HepG2 (cell line): ENCODE measurements at regions not wholly inside any gene's neighbourhood (a gene's known extent, or its start where the extent isn't known, plus 50 kb on each side); places are given as distances from the start of the nearest gene placed in this dataset.

ENCODE experiments used
- ATAC-seq: fragments of 200-7000 bp; cut with Tn5 transposase; 3 replicates; pipeline ENCODE4 v1.9.1; 2020; ENCODE audit warnings: mild to moderate bottlenecking, moderate library complexity
- BruUV-seq: library from RNA; stranded (reverse); fragments of 400-500 nt; replicated peaks from 2 replicates; lab custom pipeline; 2021; lab: Mats Ljungman, UMichigan
- CTCF ChIA-PET: fragments of 300-600 bp; formaldehyde crosslinking; extraction: SDS; loops from one replicate; lab custom pipeline; 2021; ENCODE audit warnings: low total read pairs, inconsistent platforms, low intra/inter-chr PET ratio; lab: Yijun Ruan, JAX
- POLR2A ChIA-PET: fragments of 350-600 bp; sonication (Branson Sonifier 250); formaldehyde crosslinking; loops from one replicate; lab custom pipeline; 2020; ENCODE audit warnings: antibody characterized with exemption, inconsistent platforms; lab: Yijun Ruan, JAX
- DNase-seq: peaks from one replicate; pipeline ENCODE4 v3.0.0-alpha.2; 2015; ENCODE audit warnings: low spot score
- FAIRE-seq: peaks from 3 replicates; lab custom pipeline; 2011; peaks lifted over from hg19 to GRCh38; lab: Jason Lieb, UNC
- H2AFZ ChIP-seq: one replicate; pipeline ENCODE4 v1.6.1; 2011; ENCODE audit warnings: low read length, inconsistent platforms
- H3K27ac ChIP-seq: fragments of 300-600 bp; 3 replicates; pipeline ENCODE4 v1.8.0; 2011; ENCODE audit warnings: mixed run types, mild to moderate bottlenecking, mixed read lengths, low read length, inconsistent platforms; ENCODE audit not compliant: insufficient read depth; ENCODE audit errors: extremely low read length
- H3K27me3 ChIP-seq, 2 experiments: fragments of 200-600 bp in 1 of 2; 2 replicates in 1 of 2; 3 replicates in 1 of 2; pipeline versions ENCODE4 v1.6.0 to v1.8.0; 2011; ENCODE audit warnings: low read length in 2 of 2, mild to moderate bottlenecking in 2 of 2, moderate library complexity in 2 of 2, inconsistent platforms in 1 of 2; ENCODE audit not compliant: insufficient read depth in 2 of 2, control insufficient read depth in 1 of 2
- H3K36me3 ChIP-seq, 2 experiments: fragments of 200-600 bp in 1 of 2; replicated peaks in 1 of 2; 2 replicates in 1 of 2; 3 replicates in 1 of 2; pipeline versions ENCODE4 v1.5.1 to v1.8.0; 2011; ENCODE audit warnings: low read length in 2 of 2, inconsistent platforms in 1 of 2; ENCODE audit not compliant: insufficient read depth in 2 of 2, control insufficient read depth in 1 of 2
- H3K4me1 ChIP-seq: 2 replicates; pipeline ENCODE4 v1.5.1; 2012; ENCODE audit warnings: low read length, inconsistent platforms; ENCODE audit not compliant: insufficient read depth
- H3K4me2 ChIP-seq: 2 replicates; pipeline ENCODE4 v1.6.0; 2011; ENCODE audit warnings: low read depth, low read length, inconsistent platforms
- H3K4me3 ChIP-seq, 3 experiments: fragments of 200-600 bp in 1 of 3; sonication (generic), shearing (Covaris generic) in 1 of 3; replicated peaks in 1 of 3; 2 replicates each; pipeline ENCODE4 v1.5.1; 2011 to 2016; ENCODE audit warnings: low read length in 3 of 3, inconsistent platforms in 2 of 3, low read depth in 2 of 3, mild to moderate bottlenecking in 2 of 3, control low read depth in 1 of 3, mixed read lengths in 1 of 3; ENCODE audit not compliant: insufficient read depth in 1 of 3
- H3K79me2 ChIP-seq: one replicate; pipeline ENCODE4 v1.6.1; 2011; ENCODE audit warnings: low read length, inconsistent platforms; ENCODE audit not compliant: insufficient read depth
- H3K9ac ChIP-seq: 2 replicates; pipeline ENCODE4 v1.6.0; 2011; ENCODE audit warnings: mild to moderate bottlenecking, low read depth, low read length, inconsistent platforms; ENCODE audit not compliant: insufficient read depth
- H3K9me3 ChIP-seq: 2 replicates; pipeline ENCODE4 v1.5.1; 2012; ENCODE audit warnings: mild to moderate bottlenecking, low read length
- H4K20me1 ChIP-seq: 2 replicates; pipeline ENCODE4 v1.6.0; 2011; ENCODE audit warnings: inconsistent platforms, mild to moderate bottlenecking, low read length, moderate library complexity; ENCODE audit not compliant: insufficient read depth
- ARNT ChIP-seq: fragments of 450-650 bp; IDR thresholded peaks from 2 replicates; pipeline ENCODE4 v1.6.1; 2017
- HOXA9 ChIP-seq: sonication (generic); formaldehyde crosslinking; IDR thresholded peaks from 2 replicates; pipeline ENCODE4 v1.8.1; 2022; ENCODE audit warnings: missing genetic modification reagents, mild to moderate bottlenecking, moderate library complexity, borderline replicate concordance
- IRF2 ChIP-seq: IDR thresholded peaks from 2 replicates; pipeline ENCODE4 v1.6.1; 2018; ENCODE audit warnings: missing genetic modification reagents, missing compliant biosample characterization
- KMT2A ChIP-seq: sonication (generic); formaldehyde crosslinking; IDR thresholded peaks from 2 replicates; pipeline ENCODE4 v1.4.0; 2020; ENCODE audit warnings: missing genetic modification reagents
- MIER2 ChIP-seq: IDR thresholded peaks from 2 replicates; pipeline ENCODE4 v1.6.1; 2016; ENCODE audit warnings: missing biosample characterization, missing genetic modification reagents
- MTF1 ChIP-seq: sonication (generic); formaldehyde crosslinking; IDR thresholded peaks from 2 replicates; pipeline ENCODE4 v1.5.0; 2020; ENCODE audit warnings: missing genetic modification reagents
- NPAS2 ChIP-seq: sonication (generic); formaldehyde crosslinking; IDR thresholded peaks from 2 replicates; pipeline ENCODE4 v1.8.0; 2022; ENCODE audit warnings: mild to moderate bottlenecking, missing genetic modification reagents, borderline replicate concordance
- NRL ChIP-seq: sonication (generic); formaldehyde crosslinking; IDR thresholded peaks from 2 replicates; pipeline ENCODE4 v1.5.0; 2020; ENCODE audit warnings: missing genetic modification reagents, mild to moderate bottlenecking, moderate library complexity, borderline replicate concordance
- PCBP1 ChIP-seq: fragments of 200-400 bp; formaldehyde crosslinking; IDR thresholded peaks from 2 replicates; pipeline ENCODE4 v1.6.1; 2017; ENCODE audit warnings: mild to moderate bottlenecking, low read depth, low read length, borderline replicate concordance
- STAT5B ChIP-seq: sonication (generic); formaldehyde crosslinking; IDR thresholded peaks from 2 replicates; pipeline ENCODE4 v1.4.0; 2020; ENCODE audit warnings: missing genetic modification reagents
- WIZ ChIP-seq: sonication (generic); formaldehyde crosslinking; IDR thresholded peaks from 2 replicates; pipeline ENCODE4 v1.5.1; 2020; ENCODE audit warnings: mild to moderate bottlenecking, missing genetic modification reagents
- ZNF431 ChIP-seq: sonication (generic); formaldehyde crosslinking; IDR thresholded peaks from 2 replicates; pipeline ENCODE4 v1.9.0; 2022; ENCODE audit warnings: missing genetic modification reagents, low read depth, mild to moderate bottlenecking, borderline replicate concordance
- ZNF44 ChIP-seq: sonication (generic); formaldehyde crosslinking; IDR thresholded peaks from 2 replicates; pipeline ENCODE4 v1.5.1; 2020; ENCODE audit warnings: mild to moderate bottlenecking, missing genetic modification reagents
- ZNF75D ChIP-seq: sonication (generic); formaldehyde crosslinking; IDR thresholded peaks from 2 replicates; pipeline ENCODE4 v1.8.1; 2023; ENCODE audit warnings: missing genetic modification reagents, mild to moderate bottlenecking, borderline replicate concordance
- ZNF768 ChIP-seq: sonication (generic); formaldehyde crosslinking; IDR thresholded peaks from 2 replicates; pipeline ENCODE4 v1.4.0; 2020; ENCODE audit warnings: missing genetic modification reagents
- WGBS: methylation state at CpG from one replicate; pipeline ENCODE4 v1.1.6; 2017; ENCODE audit warnings: low lambda C conversion rate; 5-methylcytosine and 5-hydroxymethylcytosine counted together
- in situ Hi-C: cut with HindIII; loops from 2 replicates; pipeline ENCODE4 v1.10.0; 2017; ENCODE audit warnings: low pct_unique_long_range_greater_than_20kb; ENCODE audit not compliant: extremely low pct_ligation_motif_present
- intact Hi-C: fragments of 100-400 bp; cut with micrococcal nuclease; formaldehyde crosslinking; loops from one replicate; pipeline ENCODE4 v1.10.0; 2022; ENCODE audit not compliant: unreplicated experiment
- TF ChIP-seq, protein P1 (sequence below), 2 experiments: fragments of 450-650 bp in 1 of 2; sonication (generic) in 1 of 2; formaldehyde crosslinking in 1 of 2; IDR thresholded peaks; 2 replicates each; pipeline versions ENCODE4 v1.6.1 to v1.8.0; 2016 to 2022; ENCODE audit warnings: antibody characterized with exemption in 1 of 2, mild to moderate bottlenecking in 1 of 2, missing genetic modification reagents in 1 of 2
- TF ChIP-seq, protein P2 (sequence below): sonication (generic); formaldehyde crosslinking; IDR thresholded peaks from 2 replicates; pipeline ENCODE4 v1.4.0; 2020; ENCODE audit warnings: low read depth, mild to moderate bottlenecking, missing genetic modification reagents

DNA sequence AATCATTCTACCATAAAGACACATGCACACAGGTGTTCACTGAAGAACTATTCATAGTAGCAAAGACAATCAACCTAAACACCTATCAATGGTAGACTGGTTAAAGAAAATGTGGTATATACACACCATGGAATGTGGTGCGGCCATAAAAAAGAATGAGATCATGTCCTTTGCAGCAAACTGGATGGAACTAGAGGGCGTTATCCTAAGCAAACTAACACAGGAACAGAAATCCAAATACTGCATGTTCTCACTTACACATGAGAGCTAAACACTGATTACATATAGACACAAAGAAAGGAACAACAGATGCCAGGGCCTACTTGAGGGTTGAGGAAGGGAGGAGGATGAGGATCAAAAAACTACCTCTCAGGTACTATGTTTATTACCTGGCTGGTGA is 103.8 kb downstream of the DRD1 start:
- Histone ChIP-seq H4K20me1 (no peaks in the 10 kb centered on the region), H3K9me3 (no peaks in the 10 kb centered on the region), H3K79me2 (no peaks in the 10 kb centered on the region), H3K27me3 (no peaks in the 10 kb centered on the region), H3K4me1 (peaks cover 12% of the 10 kb centered on the region), H3K4me2 (no peak overlapping the region), H3K9ac (no peak overlapping the region), H3K27ac (no peak overlapping the region), H2AFZ (no peak overlapping the region), H3K4me3 (no peak overlapping the region), H3K36me3 (no peaks in the 10 kb centered on the region)
- ChIA-PET CTCF (no interaction called here), POLR2A (no interaction called here)
- WGBS: 4% methylated on average over 2 of the region's 2 CpGs
- in situ Hi-C loops: no loop called here
- ATAC-seq: no peak
- FAIRE-seq: no peak
- DNase-seq: no peak
- BruUV-seq: no TSS peak
- TF ChIP-seq PCBP1 (no peak), ZNF75D (CRISPR knock-in tag) (no peak), STAT5B (CRISPR knock-in tag) (no peak), WIZ (CRISPR knock-in tag) (no peak), HOXA9 (no peak), ZNF44 (CRISPR knock-in tag) (no peak), ZNF431 (CRISPR knock-in tag) (no peak), NRL (CRISPR knock-in tag) (no peak), IRF2 (CRISPR knock-in tag) (no peak), KMT2A (no peak), ARNT (no peak), MTF1 (CRISPR knock-in tag) (no peak), NPAS2 (CRISPR knock-in tag) (no peak), MIER2 (CRISPR knock-in tag) (no peak), ZNF768 (no peak)
- TF ChIP-seq, protein P1, sequence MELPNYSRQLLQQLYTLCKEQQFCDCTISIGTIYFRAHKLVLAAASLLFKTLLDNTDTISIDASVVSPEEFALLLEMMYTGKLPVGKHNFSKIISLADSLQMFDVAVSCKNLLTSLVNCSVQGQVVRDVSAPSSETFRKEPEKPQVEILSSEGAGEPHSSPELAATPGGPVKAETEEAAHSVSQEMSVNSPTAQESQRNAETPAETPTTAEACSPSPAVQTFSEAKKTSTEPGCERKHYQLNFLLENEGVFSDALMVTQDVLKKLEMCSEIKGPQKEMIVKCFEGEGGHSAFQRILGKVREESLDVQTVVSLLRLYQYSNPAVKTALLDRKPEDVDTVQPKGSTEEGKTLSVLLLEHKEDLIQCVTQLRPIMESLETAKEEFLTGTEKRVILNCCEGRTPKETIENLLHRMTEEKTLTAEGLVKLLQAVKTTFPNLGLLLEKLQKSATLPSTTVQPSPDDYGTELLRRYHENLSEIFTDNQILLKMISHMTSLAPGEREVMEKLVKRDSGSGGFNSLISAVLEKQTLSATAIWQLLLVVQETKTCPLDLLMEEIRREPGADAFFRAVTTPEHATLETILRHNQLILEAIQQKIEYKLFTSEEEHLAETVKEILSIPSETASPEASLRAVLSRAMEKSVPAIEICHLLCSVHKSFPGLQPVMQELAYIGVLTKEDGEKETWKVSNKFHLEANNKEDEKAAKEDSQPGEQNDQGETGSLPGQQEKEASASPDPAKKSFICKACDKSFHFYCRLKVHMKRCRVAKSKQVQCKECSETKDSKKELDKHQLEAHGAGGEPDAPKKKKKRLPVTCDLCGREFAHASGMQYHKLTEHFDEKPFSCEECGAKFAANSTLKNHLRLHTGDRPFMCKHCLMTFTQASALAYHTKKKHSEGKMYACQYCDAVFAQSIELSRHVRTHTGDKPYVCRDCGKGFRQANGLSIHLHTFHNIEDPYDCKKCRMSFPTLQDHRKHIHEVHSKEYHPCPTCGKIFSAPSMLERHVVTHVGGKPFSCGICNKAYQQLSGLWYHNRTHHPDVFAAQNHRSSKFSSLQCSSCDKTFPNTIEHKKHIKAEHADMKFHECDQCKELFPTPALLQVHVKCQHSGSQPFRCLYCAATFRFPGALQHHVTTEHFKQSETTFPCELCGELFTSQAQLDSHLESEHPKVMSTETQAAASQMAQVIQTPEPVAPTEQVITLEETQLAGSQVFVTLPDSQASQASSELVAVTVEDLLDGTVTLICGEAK (IDR thresholded peaks at IDR 0.05): no peak
- TF ChIP-seq, protein P1 (CRISPR knock-in tag; IDR thresholded peaks at IDR 0.05): no peak
- TF ChIP-seq, protein P2, sequence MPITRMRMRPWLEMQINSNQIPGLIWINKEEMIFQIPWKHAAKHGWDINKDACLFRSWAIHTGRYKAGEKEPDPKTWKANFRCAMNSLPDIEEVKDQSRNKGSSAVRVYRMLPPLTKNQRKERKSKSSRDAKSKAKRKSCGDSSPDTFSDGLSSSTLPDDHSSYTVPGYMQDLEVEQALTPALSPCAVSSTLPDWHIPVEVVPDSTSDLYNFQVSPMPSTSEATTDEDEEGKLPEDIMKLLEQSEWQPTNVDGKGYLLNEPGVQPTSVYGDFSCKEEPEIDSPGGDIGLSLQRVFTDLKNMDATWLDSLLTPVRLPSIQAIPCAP (CRISPR knock-in tag): no peak
- TF ChIP-seq, all 625 proteins: peak for 0
- intact Hi-C loops: no loop called here
